LNCAP (cell line): ENCODE measurements at regions not wholly inside any gene's neighbourhood (a gene's known extent, or its start where the extent isn't known, plus 50 kb on each side); places are given as distances from the start of the nearest gene placed in this dataset.

Experiments
- CTCF ChIP-seq: fragments of 450-650 bp; IDR thresholded peaks from 2 replicates; pipeline ENCODE4 v1.5.1; 2017; ENCODE audit warnings: mild to moderate bottlenecking

GRCh38 chr6:84500726-84501125 is 263.7 kb downstream of the TBX18 start:
- TF ChIP-seq CTCF, result no peak

- TF ChIP-seq CTCF, result no peak
Observed at GRCh38 chr6:84498905-84499304, 265.5 kb downstream of the TBX18 start.

- TF ChIP-seq CTCF, result no peak
Observed at GRCh38 chr6:84492241-84493165, 265.1 kb upstream of the CEP162 start.

GRCh38 chr6:84489598-84489997 is 262.2 kb upstream of the CEP162 start:
- TF ChIP-seq CTCF, result no peak

- no peak for TF ChIP-seq CTCF
Observed at GRCh38 chr6:84486526-84486925, 259.1 kb upstream of the CEP162 start.

GRCh38 chr6:84469144-84469543 is 241.7 kb upstream of the CEP162 start:
- TF ChIP-seq CTCF, result no peak

GRCh38 chr6:84467296-84467695 is 239.9 kb upstream of the CEP162 start:
- TF ChIP-seq CTCF, result no peak
